Kidney epithelial cell (primary cell): ENCODE measurements at regions not wholly inside any gene's neighbourhood (a gene's known extent, or its start where the extent isn't known, plus 50 kb on each side); places are given as distances from the start of the nearest gene placed in this dataset.

Experiments
- DNase-seq: peaks from one replicate; pipeline ENCODE4 v3.0.0-alpha.2; 2010; ENCODE audit warnings: low read depth
- H3K27me3 ChIP-seq: 2 replicates; pipeline ENCODE4 v1.6.0; 2011; ENCODE audit warnings: low read length; ENCODE audit not compliant: control insufficient read depth, insufficient read depth
- H3K36me3 ChIP-seq: 2 replicates; pipeline ENCODE4 v1.5.1; 2011; ENCODE audit warnings: low read length; ENCODE audit not compliant: control insufficient read depth, insufficient read depth
- H3K4me3 ChIP-seq: 2 replicates; pipeline ENCODE4 v1.5.1; 2011; ENCODE audit warnings: low read depth, mild to moderate bottlenecking, control low read depth, low read length
- CTCF ChIP-seq: IDR thresholded peaks from 2 replicates; pipeline ENCODE4 v1.5.1; 2011; ENCODE audit warnings: mild to moderate bottlenecking, moderate library complexity, low read length, control low read depth, inconsistent platforms; ENCODE audit not compliant: insufficient read depth, poor library complexity, severe bottlenecking

GRCh38 chr2:16323126-16323520 lies 342.5 kb downstream of the CYRIA start:
- H3K4me3 ChIP-seq, result no peak overlapping the region
- no peaks in the 10 kb centered on the region for H3K36me3 ChIP-seq
- no peak for TF ChIP-seq CTCF
- H3K27me3 ChIP-seq, result no peaks in the 10 kb centered on the region
- no peak for DNase-seq

GRCh38 chr2:16322308-16323125 lies 343.1 kb downstream of the CYRIA start:
- TF ChIP-seq CTCF, result no peak
- H3K36me3 ChIP-seq, result no peaks in the 10 kb centered on the region
- DNase-seq, result no peak
- H3K4me3 ChIP-seq, result no peak overlapping the region
- H3K27me3 ChIP-seq, result no peaks in the 10 kb centered on the region

- H3K36me3 ChIP-seq, result no peaks in the 10 kb centered on the region
- no peak overlapping the region for H3K4me3 ChIP-seq
- H3K27me3 ChIP-seq, result no peaks in the 10 kb centered on the region
- TF ChIP-seq CTCF, result no peak
- DNase-seq, result no peak
Measured at GRCh38 chr2:16321872-16322271, 343.8 kb downstream of the CYRIA start.

- no peaks in the 10 kb centered on the region for H3K27me3 ChIP-seq
- H3K36me3 ChIP-seq, result no peaks in the 10 kb centered on the region
- H3K4me3 ChIP-seq, result no peak overlapping the region
- TF ChIP-seq CTCF, result no peak
- no peak for DNase-seq
Measured at GRCh38 chr2:16321256-16321655, 344.4 kb downstream of the CYRIA start.

DNA sequence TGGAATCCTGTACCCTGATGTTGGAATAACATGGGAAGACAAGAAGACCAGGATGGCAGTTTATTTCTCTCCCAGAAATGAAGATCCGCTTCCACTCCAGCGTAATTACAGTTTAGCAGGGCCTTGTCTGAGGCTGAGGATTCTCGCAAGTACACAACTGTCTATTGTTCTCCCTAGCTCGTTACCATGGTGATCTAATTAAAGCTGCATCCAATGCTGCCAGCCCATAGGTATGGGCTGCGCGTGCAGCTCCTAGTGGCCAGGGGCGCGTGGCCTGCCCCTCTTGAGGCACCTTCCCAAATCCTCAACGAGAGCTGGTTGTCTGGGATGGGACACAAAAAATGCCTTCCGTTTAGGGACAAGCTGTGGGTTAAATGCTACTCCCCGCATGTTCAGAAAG lies 344.9 kb downstream of the CYRIA start:
- TF ChIP-seq CTCF, result no peak
- H3K4me3 ChIP-seq, result no peak overlapping the region
- DNase-seq, result no peak
- H3K27me3 ChIP-seq, result no peaks in the 10 kb centered on the region
- no peaks in the 10 kb centered on the region for H3K36me3 ChIP-seq
